ENCODE measurements at regions not wholly inside any gene's neighbourhood (a gene's known extent, or its start where the extent isn't known, plus 50 kb on each side); places are given as distances from the start of the nearest gene placed in this dataset.

DNA sequence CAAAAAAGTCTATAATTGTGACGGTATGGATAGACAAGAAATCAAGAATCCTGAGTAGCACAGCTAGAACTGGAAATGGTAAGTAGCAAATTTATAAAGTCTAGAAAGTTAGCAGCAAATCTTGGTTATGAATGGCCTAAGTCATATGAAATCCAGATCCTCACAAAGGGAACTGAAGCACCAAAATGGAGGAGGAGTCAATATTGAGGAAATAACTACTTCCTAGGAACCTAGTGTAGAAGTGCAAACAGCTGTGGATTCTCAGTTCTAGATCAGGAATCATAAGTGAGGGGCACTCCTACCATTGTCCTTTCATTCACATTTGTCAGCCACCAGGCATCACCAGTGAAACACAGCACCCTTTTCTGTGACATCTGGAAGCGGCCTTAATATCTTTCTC lies 202.2 kb upstream of the DCN start:
- TF ChIP-seq POLR2A (IDR thresholded peaks at IDR 0.05): no peak
- TF ChIP-seq, protein P1, sequence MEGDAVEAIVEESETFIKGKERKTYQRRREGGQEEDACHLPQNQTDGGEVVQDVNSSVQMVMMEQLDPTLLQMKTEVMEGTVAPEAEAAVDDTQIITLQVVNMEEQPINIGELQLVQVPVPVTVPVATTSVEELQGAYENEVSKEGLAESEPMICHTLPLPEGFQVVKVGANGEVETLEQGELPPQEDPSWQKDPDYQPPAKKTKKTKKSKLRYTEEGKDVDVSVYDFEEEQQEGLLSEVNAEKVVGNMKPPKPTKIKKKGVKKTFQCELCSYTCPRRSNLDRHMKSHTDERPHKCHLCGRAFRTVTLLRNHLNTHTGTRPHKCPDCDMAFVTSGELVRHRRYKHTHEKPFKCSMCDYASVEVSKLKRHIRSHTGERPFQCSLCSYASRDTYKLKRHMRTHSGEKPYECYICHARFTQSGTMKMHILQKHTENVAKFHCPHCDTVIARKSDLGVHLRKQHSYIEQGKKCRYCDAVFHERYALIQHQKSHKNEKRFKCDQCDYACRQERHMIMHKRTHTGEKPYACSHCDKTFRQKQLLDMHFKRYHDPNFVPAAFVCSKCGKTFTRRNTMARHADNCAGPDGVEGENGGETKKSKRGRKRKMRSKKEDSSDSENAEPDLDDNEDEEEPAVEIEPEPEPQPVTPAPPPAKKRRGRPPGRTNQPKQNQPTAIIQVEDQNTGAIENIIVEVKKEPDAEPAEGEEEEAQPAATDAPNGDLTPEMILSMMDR (IDR thresholded peaks at IDR 0.05): no peak

Measured in heart left ventricle (tissue), 13 donors.